ENCODE measurements at regions not wholly inside any gene's neighbourhood (a gene's known extent, or its start where the extent isn't known, plus 50 kb on each side); places are given as distances from the start of the nearest gene placed in this dataset.

- POLR2A ChIA-PET (ENCODE audit: low non-redundant PET) = no interaction called here
- no peak for TF ChIP-seq CTCF (conservative IDR thresholded peaks at IDR 0.05; ENCODE audit: low read depth)
- CTCF ChIA-PET = no interaction called here
Observed at GRCh38 chr13:89967701-89968100, 1379.8 kb upstream of the MIR17HG start.

GRCh38 chr13:89968470-89968869 is 1379.0 kb upstream of the MIR17HG start:
- TF ChIP-seq CTCF (conservative IDR thresholded peaks at IDR 0.05; ENCODE audit: low read depth) = no peak
- no peak for DNase-seq (ENCODE audit: low spot score)
- H3K27ac ChIP-seq = no peak overlapping the region
- CTCF ChIA-PET = no interaction called here
- POLR2A ChIA-PET (ENCODE audit: low non-redundant PET) = no interaction called here

More at GRCh38 chr13:89967701-89968100, 1379.8 kb upstream of the MIR17HG start:
- no peak for DNase-seq (ENCODE audit: low spot score)
- H3K27ac ChIP-seq = no peak overlapping the region

GRCh38 chr13:89970353-89970709 is 1377.2 kb upstream of the MIR17HG start:
- H3K27ac ChIP-seq = no peak overlapping the region
- no peak for DNase-seq (ENCODE audit: low spot score)
- ChIA-PET POLR2A (ENCODE audit: low non-redundant PET) (no interaction called here), CTCF (interaction anchor here (0.5 kb wide), 1 partner anchor 142 kb away, joined by 3 read pairs; no protein-coding TSS in a partner anchor)
- no peak for TF ChIP-seq CTCF (conservative IDR thresholded peaks at IDR 0.05; ENCODE audit: low read depth)

- ChIA-PET POLR2A (ENCODE audit: low non-redundant PET) (no interaction called here), CTCF (interaction anchor here (0.6 kb wide), 1 partner anchor 54 kb away, joined by 3 read pairs; no protein-coding TSS in a partner anchor)
- no peak overlapping the region for H3K27ac ChIP-seq
- no peak for TF ChIP-seq CTCF (conservative IDR thresholded peaks at IDR 0.05; ENCODE audit: low read depth)
- DNase-seq (ENCODE audit: low spot score) = no peak
Observed at GRCh38 chr13:89977203-89977602, 1370.3 kb upstream of the MIR17HG start.

GRCh38 chr13:89980896-89981295 is 1366.6 kb upstream of the MIR17HG start:
- CTCF ChIA-PET = no interaction called here
- DNase-seq (ENCODE audit: low spot score) = no peak
- H3K27ac ChIP-seq = no peak overlapping the region

GRCh38 chr13:89982407-89983095 is 1364.9 kb upstream of the MIR17HG start:
- no peak overlapping the region for H3K27ac ChIP-seq
- ChIA-PET POLR2A (ENCODE audit: low non-redundant PET) (no interaction called here), CTCF (no interaction called here)
- no peak for DNase-seq (ENCODE audit: low spot score)
- TF ChIP-seq CTCF (conservative IDR thresholded peaks at IDR 0.05; ENCODE audit: low read depth) = no peak

More at GRCh38 chr13:89980896-89981295, 1366.6 kb upstream of the MIR17HG start:
- TF ChIP-seq CTCF (conservative IDR thresholded peaks at IDR 0.05; ENCODE audit: low read depth) = no peak
- POLR2A ChIA-PET (ENCODE audit: low non-redundant PET) = no interaction called here

Measured in RWPE1 (cell line).